ENCODE measurements at regions not wholly inside any gene's neighbourhood (a gene's known extent, or its start where the extent isn't known, plus 50 kb on each side); places are given as distances from the start of the nearest gene placed in this dataset.

DNA sequence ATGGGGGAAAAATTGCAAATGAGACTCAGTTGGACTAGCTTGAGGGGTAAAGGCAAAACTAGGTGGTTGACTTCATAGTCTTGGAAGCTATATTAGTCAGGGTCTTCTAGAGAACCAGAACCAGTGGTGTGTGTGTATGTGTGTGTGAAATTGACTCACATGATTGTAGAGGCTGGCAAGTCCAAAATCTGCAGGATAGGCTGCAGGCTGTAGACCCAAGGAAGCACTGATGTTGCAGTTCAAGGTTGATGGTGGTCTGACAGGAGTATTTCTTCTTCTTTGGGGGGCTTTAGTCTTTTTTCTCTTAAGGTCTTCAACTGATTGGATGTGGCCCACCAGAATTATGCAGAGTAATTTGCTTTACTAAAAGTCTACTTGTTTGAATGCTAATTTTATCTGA, 217.4 kb downstream of the MANEA start:
- intact Hi-C loops (cut with DNase I): no loop called here
- DNase-seq (ENCODE audit: low spot score in 2 of 2): no peak
- no peaks in the 10 kb centered on the region for H3K9me3 ChIP-seq
- no peaks in the 10 kb centered on the region for H3K4me1 ChIP-seq
- no peaks in the 10 kb centered on the region for H3K27me3 ChIP-seq
- no peaks in the 10 kb centered on the region for H3K36me3 ChIP-seq
- TF ChIP-seq, protein P1, sequence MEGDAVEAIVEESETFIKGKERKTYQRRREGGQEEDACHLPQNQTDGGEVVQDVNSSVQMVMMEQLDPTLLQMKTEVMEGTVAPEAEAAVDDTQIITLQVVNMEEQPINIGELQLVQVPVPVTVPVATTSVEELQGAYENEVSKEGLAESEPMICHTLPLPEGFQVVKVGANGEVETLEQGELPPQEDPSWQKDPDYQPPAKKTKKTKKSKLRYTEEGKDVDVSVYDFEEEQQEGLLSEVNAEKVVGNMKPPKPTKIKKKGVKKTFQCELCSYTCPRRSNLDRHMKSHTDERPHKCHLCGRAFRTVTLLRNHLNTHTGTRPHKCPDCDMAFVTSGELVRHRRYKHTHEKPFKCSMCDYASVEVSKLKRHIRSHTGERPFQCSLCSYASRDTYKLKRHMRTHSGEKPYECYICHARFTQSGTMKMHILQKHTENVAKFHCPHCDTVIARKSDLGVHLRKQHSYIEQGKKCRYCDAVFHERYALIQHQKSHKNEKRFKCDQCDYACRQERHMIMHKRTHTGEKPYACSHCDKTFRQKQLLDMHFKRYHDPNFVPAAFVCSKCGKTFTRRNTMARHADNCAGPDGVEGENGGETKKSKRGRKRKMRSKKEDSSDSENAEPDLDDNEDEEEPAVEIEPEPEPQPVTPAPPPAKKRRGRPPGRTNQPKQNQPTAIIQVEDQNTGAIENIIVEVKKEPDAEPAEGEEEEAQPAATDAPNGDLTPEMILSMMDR (IDR thresholded peaks at IDR 0.05): no peak
- H3K27ac ChIP-seq: no peak overlapping the region
- no peak overlapping the region for H3K4me3 ChIP-seq

DNA sequence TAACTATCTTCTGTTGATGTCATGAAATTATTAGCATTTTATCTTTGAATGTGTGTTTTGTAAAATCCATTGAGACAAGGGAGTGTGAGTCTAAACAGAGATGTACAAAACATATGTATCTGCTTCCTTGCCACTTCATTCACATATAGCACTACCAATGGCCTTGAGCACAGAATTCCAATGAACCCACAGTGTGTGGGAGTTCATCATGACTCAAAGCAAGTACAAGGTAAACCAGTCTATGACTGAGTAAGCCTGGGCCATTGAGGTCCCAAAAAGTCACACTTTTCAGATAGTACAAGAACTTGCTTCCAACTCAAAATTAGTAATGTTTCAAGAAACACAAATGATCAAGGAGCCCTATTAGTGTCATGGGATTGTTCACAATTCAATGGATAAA, 218.6 kb downstream of the MANEA start:
- TF ChIP-seq, protein P1 (IDR thresholded peaks at IDR 0.05): no peak
- no peaks in the 10 kb centered on the region for H3K36me3 ChIP-seq
- no peaks in the 10 kb centered on the region for H3K9me3 ChIP-seq
- H3K4me3 ChIP-seq: no peak overlapping the region
- no peak overlapping the region for H3K27ac ChIP-seq
- H3K27me3 ChIP-seq: no peaks in the 10 kb centered on the region
- no peak for DNase-seq (ENCODE audit: low spot score in 2 of 2)
- intact Hi-C loops (cut with DNase I): no loop called here
- no peaks in the 10 kb centered on the region for H3K4me1 ChIP-seq

DNA sequence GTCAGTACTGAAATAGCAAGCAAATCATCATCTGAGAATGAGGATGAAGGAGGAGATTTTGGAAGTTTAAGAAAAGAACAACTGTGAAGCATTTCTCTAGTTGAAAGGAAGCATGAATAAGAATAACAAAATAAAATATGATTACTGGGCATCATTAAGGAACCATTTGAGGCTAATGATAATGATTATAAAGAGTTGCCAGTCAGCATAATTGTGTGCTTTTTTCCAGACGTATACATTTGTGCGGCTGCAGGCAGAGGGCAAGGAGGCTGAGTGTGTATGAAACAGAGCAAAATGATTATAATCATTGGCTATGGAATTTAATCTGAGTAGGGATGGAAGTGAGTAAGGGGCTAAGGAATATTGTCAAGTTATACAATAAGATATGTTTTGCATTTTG, 218.7 kb upstream of the FUT9 start:
- no peaks in the 10 kb centered on the region for H3K4me1 ChIP-seq
- no peaks in the 10 kb centered on the region for H3K36me3 ChIP-seq
- no peak overlapping the region for H3K4me3 ChIP-seq
- intact Hi-C loops (cut with DNase I): no loop called here
- no peaks in the 10 kb centered on the region for H3K27me3 ChIP-seq
- TF ChIP-seq, protein P1 (IDR thresholded peaks at IDR 0.05): no peak
- no peaks in the 10 kb centered on the region for H3K9me3 ChIP-seq
- H3K27ac ChIP-seq: no peak overlapping the region
- DNase-seq (ENCODE audit: low spot score in 2 of 2): no peak

DNA sequence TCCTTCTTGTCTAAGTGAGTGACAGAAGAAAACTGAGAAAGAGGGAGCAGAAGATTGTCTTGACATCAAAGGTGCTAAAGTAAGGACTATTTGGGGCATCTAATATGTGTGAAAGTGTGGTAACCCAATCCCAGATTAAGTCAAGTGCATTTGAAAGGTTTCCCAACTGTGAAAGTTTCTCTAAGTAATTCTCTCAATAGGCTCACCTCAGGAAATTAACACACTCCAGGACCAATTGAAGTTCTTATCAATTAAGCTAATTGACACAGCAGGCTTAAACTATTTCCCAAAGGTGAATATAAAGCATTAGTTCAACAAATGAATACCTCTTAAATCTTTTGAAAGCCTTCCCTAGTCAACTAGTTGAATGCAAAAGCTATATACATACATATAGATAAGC, 212.8 kb upstream of the FUT9 start:
- Histone ChIP-seq H3K4me1 (no peaks in the 10 kb centered on the region), H3K27me3 (no peaks in the 10 kb centered on the region)

DNA sequence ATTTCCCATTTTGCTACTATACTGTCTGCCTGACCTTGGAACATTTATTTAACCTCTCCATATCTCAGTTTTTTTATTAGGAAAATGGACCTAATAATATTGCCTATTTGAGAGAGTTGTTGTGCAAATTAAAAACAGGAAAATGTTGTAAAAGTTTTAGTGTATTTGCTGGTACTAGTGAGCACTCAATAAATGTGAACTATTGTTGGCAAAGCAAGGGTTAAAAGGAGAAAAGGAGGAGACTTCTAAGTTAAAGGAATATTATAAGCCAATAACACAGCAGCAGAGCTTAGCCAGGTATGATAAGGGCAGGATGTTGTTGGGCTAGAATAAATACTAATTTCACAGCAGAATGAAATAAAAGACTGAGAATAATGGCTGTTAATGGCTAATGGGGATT, 211.9 kb upstream of the FUT9 start:
- DNase-seq (ENCODE audit: low spot score in 2 of 2): no peak
- H3K36me3 ChIP-seq: no peaks in the 10 kb centered on the region
- no peak overlapping the region for H3K27ac ChIP-seq

More for the DNA sequence above, 212.8 kb upstream of the FUT9 start:
- no peak for DNase-seq (ENCODE audit: low spot score in 2 of 2)
- Histone ChIP-seq H3K9me3 (no peaks in the 10 kb centered on the region), H3K36me3 (no peaks in the 10 kb centered on the region), H3K4me3 (no peak overlapping the region), H3K27ac (no peak overlapping the region)
- intact Hi-C loops (cut with DNase I): no loop called here
- TF ChIP-seq, protein P1 (IDR thresholded peaks at IDR 0.05): no peak

More for the DNA sequence above, 211.9 kb upstream of the FUT9 start:
- Histone ChIP-seq H3K4me3 (no peak overlapping the region), H3K9me3 (no peaks in the 10 kb centered on the region), H3K27me3 (no peaks in the 10 kb centered on the region), H3K4me1 (no peaks in the 10 kb centered on the region)
- TF ChIP-seq, protein P1 (IDR thresholded peaks at IDR 0.05): no peak
- intact Hi-C loops (cut with DNase I): no loop called here

Measured in ascending aorta (tissue), 2 donors.